Upper lobe of left lung (tissue), 6 donors: ENCODE measurements at regions not wholly inside any gene's neighbourhood (a gene's known extent, or its start where the extent isn't known, plus 50 kb on each side); places are given as distances from the start of the nearest gene placed in this dataset.

Experiments
- ATAC-seq, 2 donors: fragments of 200-7000 bp; cut with Tn5 transposase; one replicate each; pipeline ENCODE4 v1.9.1; 2022; ENCODE audit warnings: mild to moderate bottlenecking in 2 of 2, moderate library complexity in 2 of 2; ENCODE audit not compliant: low FRiP score in 2 of 2
- DNase-seq, 2 donors: peaks; one replicate each; pipeline ENCODE4 v3.0.0-alpha.2; 2019 to 2020
- H3K27ac ChIP-seq, 4 donors: fragments of 200-600 bp; sonication (generic); one replicate each; pipeline ENCODE4 v1.5.1; 2016 to 2019
- H3K27me3 ChIP-seq, 4 donors: fragments of 200-600 bp; sonication (generic); one replicate each; pipeline ENCODE4 v1.5.1; 2017 to 2019
- H3K36me3 ChIP-seq, 4 donors: fragments of 200-600 bp; sonication (generic); one replicate each; pipeline ENCODE4 v1.5.1; 2016 to 2019
- H3K4me1 ChIP-seq, 4 donors: fragments of 200-600 bp; sonication (generic); one replicate each; pipeline ENCODE4 v1.5.1; 2018 to 2019
- H3K4me3 ChIP-seq, 4 donors: fragments of 200-600 bp; sonication (generic); one replicate each; pipeline ENCODE4 v1.5.1; 2017 to 2019; ENCODE audit warnings: mild to moderate bottlenecking in 2 of 4, moderate library complexity in 1 of 4
- H3K9me3 ChIP-seq, 4 donors: fragments of 200-600 bp; sonication (generic); one replicate each; pipeline ENCODE4 v1.5.1; 2018 to 2019
- EP300 ChIP-seq, 4 donors: sonication (generic); formaldehyde crosslinking; IDR thresholded peaks; one replicate each; pipeline ENCODE4 v1.5.1; 2017; ENCODE audit warnings: antibody characterized with exemption in 4 of 4, control low read depth in 2 of 4
- POLR2A ChIP-seq, 4 donors: fragments of 450-650 bp; IDR thresholded peaks; one replicate each; pipeline ENCODE4 v1.5.1; 2016 to 2017; ENCODE audit warnings: antibody characterized with exemption in 4 of 4, mild to moderate bottlenecking in 2 of 4
- POLR2AphosphoS5 ChIP-seq, 2 donors: sonication (generic); formaldehyde crosslinking; IDR thresholded peaks; one replicate each; pipeline ENCODE4 v1.5.1; 2017; ENCODE audit warnings: antibody characterized with exemption in 2 of 2
- WGBS, 2 donors: methylation state at CpG; one replicate each; pipeline ENCODE4 v1.1.5; 2017 to 2018; 5-methylcytosine and 5-hydroxymethylcytosine counted together
- TF ChIP-seq, protein P1 (sequence below), 6 experiments: fragments of 450-650 bp in 4 of 6; fragments of 200-600 bp in 2 of 6; sonication (generic) in 2 of 6; IDR thresholded peaks; one replicate each; pipeline ENCODE4 v1.5.1; 2016 to 2019; ENCODE audit warnings: antibody characterized with exemption in 6 of 6
- donor health status: DM: no; HTN: no; CAD: no; lungs with moderate emphysema.
- donor health status: DM: no; HTN: yes; CAD: no; lungs with severe emphysema.

DNA sequence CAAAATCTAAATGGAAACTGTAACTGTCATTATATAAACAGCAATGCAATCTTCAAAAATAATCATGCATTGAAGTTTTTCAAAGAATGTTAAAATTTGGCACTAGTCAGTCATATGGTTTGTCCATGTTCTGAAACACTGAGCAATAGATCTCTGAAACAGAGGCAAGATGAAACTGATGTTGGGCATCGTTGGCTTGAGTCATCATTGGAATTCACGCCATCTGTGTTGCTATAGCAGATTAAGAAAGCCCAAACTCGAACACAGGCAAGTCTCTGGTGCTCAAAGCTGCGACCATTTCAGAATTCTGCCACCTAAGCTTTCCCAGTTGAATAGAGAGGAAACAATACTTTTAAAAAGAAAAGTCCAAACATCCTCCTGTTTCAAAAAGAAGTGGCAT, 114.1 kb upstream of the PPARGC1A start:
- H3K9me3 ChIP-seq = no peaks in the 10 kb centered on the region
- H3K36me3 ChIP-seq = no peaks in the 10 kb centered on the region
- H3K4me3 ChIP-seq = no peak overlapping the region
- TF ChIP-seq EP300 (IDR thresholded peaks at IDR 0.05) (no peak), POLR2AphosphoS5 (IDR thresholded peaks at IDR 0.05) (no peak), POLR2A (IDR thresholded peaks at IDR 0.05) (no peak)
- TF ChIP-seq, protein P1, sequence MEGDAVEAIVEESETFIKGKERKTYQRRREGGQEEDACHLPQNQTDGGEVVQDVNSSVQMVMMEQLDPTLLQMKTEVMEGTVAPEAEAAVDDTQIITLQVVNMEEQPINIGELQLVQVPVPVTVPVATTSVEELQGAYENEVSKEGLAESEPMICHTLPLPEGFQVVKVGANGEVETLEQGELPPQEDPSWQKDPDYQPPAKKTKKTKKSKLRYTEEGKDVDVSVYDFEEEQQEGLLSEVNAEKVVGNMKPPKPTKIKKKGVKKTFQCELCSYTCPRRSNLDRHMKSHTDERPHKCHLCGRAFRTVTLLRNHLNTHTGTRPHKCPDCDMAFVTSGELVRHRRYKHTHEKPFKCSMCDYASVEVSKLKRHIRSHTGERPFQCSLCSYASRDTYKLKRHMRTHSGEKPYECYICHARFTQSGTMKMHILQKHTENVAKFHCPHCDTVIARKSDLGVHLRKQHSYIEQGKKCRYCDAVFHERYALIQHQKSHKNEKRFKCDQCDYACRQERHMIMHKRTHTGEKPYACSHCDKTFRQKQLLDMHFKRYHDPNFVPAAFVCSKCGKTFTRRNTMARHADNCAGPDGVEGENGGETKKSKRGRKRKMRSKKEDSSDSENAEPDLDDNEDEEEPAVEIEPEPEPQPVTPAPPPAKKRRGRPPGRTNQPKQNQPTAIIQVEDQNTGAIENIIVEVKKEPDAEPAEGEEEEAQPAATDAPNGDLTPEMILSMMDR (IDR thresholded peaks at IDR 0.05) = no peak
- DNase-seq (no peak), ATAC-seq (no peak)
- WGBS, 2 donors = 75 to 77% methylated on average over 4 of the region's 4 CpGs
- H3K27ac ChIP-seq = no peak overlapping the region
- H3K27me3 ChIP-seq = no peaks in the 10 kb centered on the region
- no peaks in the 10 kb centered on the region for H3K4me1 ChIP-seq

DNA sequence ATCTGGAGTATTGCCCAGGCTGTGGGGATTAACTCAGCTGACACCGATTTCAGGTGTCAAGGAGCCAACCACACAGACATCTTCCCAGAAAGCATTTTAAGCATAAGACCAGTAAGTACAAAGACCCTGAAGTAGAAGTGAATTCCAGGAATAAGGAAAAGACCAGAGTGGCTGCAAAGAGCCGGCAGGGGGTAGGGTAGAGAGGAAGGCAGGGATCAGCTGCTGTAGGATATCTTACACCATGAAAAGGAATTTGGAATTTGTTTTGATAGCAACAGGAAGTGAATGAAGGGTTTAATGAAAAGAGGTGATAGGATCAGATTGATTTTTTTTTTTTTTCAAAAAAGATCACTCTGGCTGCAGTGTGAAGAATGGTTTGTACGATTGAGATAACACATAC, 113.6 kb upstream of the PPARGC1A start:
- no peaks in the 10 kb centered on the region for H3K36me3 ChIP-seq
- no peaks in the 10 kb centered on the region for H3K4me1 ChIP-seq
- H3K27me3 ChIP-seq = no peaks in the 10 kb centered on the region
- no peak overlapping the region for H3K27ac ChIP-seq
- ATAC-seq (no peak), DNase-seq (no peak)
- TF ChIP-seq, protein P1 (IDR thresholded peaks at IDR 0.05) = no peak
- TF ChIP-seq POLR2A (IDR thresholded peaks at IDR 0.05) = no peak
- no peak for TF ChIP-seq POLR2AphosphoS5 (IDR thresholded peaks at IDR 0.05)
- no peak for TF ChIP-seq EP300 (IDR thresholded peaks at IDR 0.05)
- 62 to 63% methylated on average over 3 of the region's 3 CpGs for WGBS, 2 donors
- no peaks in the 10 kb centered on the region for H3K9me3 ChIP-seq
- no peak overlapping the region for H3K4me3 ChIP-seq

DNA sequence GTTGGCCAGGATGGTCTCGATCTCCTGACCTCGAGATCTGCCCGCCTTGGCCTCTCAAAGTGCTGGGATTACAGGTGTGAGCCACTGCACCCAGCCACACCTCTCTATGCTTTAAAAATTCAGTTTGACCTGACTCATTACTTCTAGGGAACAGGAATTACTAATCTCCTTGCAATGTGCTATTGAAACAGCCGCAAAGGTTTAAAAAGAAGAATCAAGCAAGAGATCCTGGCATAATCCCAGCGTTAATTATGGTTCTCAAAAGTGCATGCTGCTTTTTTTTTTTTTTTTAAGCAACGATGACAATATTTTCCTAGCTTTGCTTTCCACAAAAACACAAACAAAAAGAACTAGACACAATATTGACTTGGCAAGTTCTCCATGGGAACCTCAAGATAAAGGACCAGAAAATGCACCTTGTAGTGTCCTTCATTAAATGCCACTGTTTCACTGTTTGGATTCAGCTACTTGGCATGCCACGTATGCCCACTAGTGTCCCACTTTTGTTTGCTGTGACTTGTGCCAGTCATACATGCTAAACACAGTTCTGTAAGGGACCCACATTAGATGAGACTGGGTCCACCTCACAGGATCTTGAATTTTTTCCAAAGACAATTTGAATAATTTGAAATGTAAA, 112.6 kb upstream of the PPARGC1A start:
- Histone ChIP-seq H3K36me3 (no peaks in the 10 kb centered on the region), H3K27ac (no peak overlapping the region), H3K9me3 (no peaks in the 10 kb centered on the region), H3K4me3 (no peak overlapping the region), H3K27me3 (no peaks in the 10 kb centered on the region), H3K4me1 (no peaks in the 10 kb centered on the region)
- DNase-seq = no peak
- 76 to 78% methylated on average over 7 of the region's 7 CpGs for WGBS, 2 donors
- TF ChIP-seq POLR2A (IDR thresholded peaks at IDR 0.05) (no peak), EP300 (IDR thresholded peaks at IDR 0.05) (no peak), POLR2AphosphoS5 (IDR thresholded peaks at IDR 0.05) (no peak)
- TF ChIP-seq, protein P1 (IDR thresholded peaks at IDR 0.05) = no peak
- no peak for ATAC-seq

DNA sequence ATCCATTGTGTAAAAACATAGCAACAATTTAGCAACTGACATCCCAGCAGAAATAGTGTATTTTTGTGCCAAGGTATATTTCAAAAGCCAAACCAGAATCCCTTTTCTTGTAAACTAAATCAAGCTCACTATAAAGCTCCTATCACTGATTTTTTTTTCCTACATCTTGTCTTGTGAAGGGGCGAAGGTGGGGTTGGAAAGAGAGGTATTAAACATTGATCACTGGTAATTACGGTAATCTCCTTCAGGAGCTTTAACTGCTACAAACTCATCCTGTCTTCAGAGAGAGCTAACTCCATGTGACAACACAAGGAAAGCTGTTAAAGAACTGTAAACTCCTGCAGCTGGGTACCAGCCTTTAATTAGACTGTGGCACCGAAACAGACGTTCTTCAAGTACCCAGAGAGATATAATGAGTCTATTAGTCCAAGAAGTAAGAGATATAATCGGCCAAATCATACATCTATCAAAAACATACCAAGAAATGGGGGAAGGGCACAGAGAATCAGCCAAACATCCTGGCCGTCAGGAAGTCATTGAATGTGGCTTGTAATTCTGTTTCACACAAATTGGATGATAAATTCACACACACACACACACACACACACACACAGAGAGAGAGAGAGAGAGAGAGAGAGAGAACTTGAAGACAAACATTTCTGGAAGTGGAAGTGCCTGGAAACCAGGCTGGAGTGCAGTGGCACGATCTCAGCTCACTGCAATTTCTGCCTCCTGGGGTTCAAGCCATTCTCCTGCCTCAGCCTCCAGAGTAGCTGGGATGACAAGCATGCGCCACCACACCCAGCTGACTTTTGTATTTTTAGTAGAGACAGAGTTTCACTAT, 111.9 kb upstream of the PPARGC1A start:
- no peak overlapping the region for H3K4me3 ChIP-seq
- H3K27me3 ChIP-seq = no peaks in the 10 kb centered on the region
- H3K9me3 ChIP-seq = no peaks in the 10 kb centered on the region
- TF ChIP-seq POLR2AphosphoS5 (IDR thresholded peaks at IDR 0.05) = no peak
- TF ChIP-seq, protein P1 (IDR thresholded peaks at IDR 0.05) = no peak
- no peak for TF ChIP-seq POLR2A (IDR thresholded peaks at IDR 0.05)
- no peak for TF ChIP-seq EP300 (IDR thresholded peaks at IDR 0.05)
- no peak for DNase-seq
- H3K36me3 ChIP-seq = no peaks in the 10 kb centered on the region
- WGBS, 2 donors = 48 to 51% methylated on average over 8 of the region's 8 CpGs
- no peak for ATAC-seq
- H3K4me1 ChIP-seq = no peaks in the 10 kb centered on the region
- H3K27ac ChIP-seq = no peak overlapping the region
